GM12892 (cell line): ENCODE measurements at regions not wholly inside any gene's neighbourhood (a gene's known extent, or its start where the extent isn't known, plus 50 kb on each side); places are given as distances from the start of the nearest gene placed in this dataset.

Source experiments
- POLR2A ChIP-seq: IDR thresholded peaks from 2 replicates; pipeline ENCODE4 v1.6.1; 2011; ENCODE audit warnings: low read depth, low read length, control low read depth
- POLR2AphosphoS5 ChIP-seq: IDR thresholded peaks from 2 replicates; pipeline ENCODE4 v1.6.1; 2011; ENCODE audit warnings: low read depth, low read length, control low read depth
- TAF1 ChIP-seq: IDR thresholded peaks from 2 replicates; pipeline ENCODE4 v1.6.1; 2011; ENCODE audit warnings: low read depth, mild to moderate bottlenecking, control low read depth, low read length, borderline replicate concordance

DNA sequence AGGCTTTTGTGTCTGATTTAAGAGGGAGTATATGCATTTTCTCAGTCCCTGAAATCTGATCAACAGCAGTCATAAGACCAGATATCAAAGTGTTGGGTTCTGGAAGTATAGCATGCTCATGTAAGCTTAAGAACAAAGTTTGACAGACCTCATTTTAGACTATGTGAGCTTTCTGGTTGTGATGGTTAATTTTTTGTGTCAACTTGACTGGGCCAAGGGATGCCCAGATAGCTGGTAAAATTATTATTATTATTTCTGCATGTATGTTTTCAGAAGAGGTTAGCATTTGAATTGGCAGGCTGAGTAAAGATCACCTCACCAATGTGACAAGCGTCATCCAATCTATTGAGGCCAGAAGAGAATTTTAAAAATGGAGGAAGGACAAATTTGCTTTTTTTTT is 63.5 kb upstream of the FRMD4A start:
- TF ChIP-seq POLR2AphosphoS5: no peak
- no peak for TF ChIP-seq POLR2A
- no peak for TF ChIP-seq TAF1
